ENCODE measurements at regions not wholly inside any gene's neighbourhood (a gene's known extent, or its start where the extent isn't known, plus 50 kb on each side); places are given as distances from the start of the nearest gene placed in this dataset.

GRCh38 chr5:77861576-77861975 is 85.4 kb upstream of the TBCA start:
- dilution Hi-C loops (cut with HindIII; ENCODE audit: low sequenced_read_pairs, unreplicated experiment) (no loop called here), intact Hi-C loops (cut with micrococcal nuclease) (loop anchor here (10.0 kb wide), 1 partner anchor 403 kb away; no protein-coding TSS in a partner anchor), in situ Hi-C loops (cut with MboI; ENCODE audit: low sequenced_read_pairs) (loop anchor here (10.0 kb wide), 1 partner anchor 413 kb away; no protein-coding TSS in a partner anchor)
- H3K4ac ChIP-seq (ENCODE audit: low read depth, low read length), result no peak overlapping the region
- no peak overlapping the region for H3K4me2 ChIP-seq (ENCODE audit: low read depth, low read length)
- H2BK20ac ChIP-seq (ENCODE audit: low read depth, low read length), result no peak overlapping the region
- no peak overlapping the region for H3K4me3 ChIP-seq (ENCODE audit: insufficient read depth, low read depth, low read length)
- no peak overlapping the region for H4K91ac ChIP-seq (ENCODE audit: insufficient read depth, low read depth, low read length)
- no peaks in the 10 kb centered on the region for H3K9me1 ChIP-seq (ENCODE audit: insufficient read depth, low read length)
- H3K27ac ChIP-seq (ENCODE audit: insufficient read depth, low read length), result no peak overlapping the region
- no peak overlapping the region for H3K9ac ChIP-seq (ENCODE audit: low read depth, low read length)
- no peak overlapping the region for H3K18ac ChIP-seq (ENCODE audit: low read depth, low read length)
- H3K79me1 ChIP-seq (ENCODE audit: low read depth in 1 of 2, low read length in 2 of 2), result no peaks in the 10 kb centered on the region
- H3K23ac ChIP-seq (ENCODE audit: low read depth, low read length), result no peak overlapping the region
- TF ChIP-seq USF2 (IDR thresholded peaks at IDR 0.05; ENCODE audit: low read depth, low read length), result no peak
- no peak for TF ChIP-seq CHD1 (IDR thresholded peaks at IDR 0.05; ENCODE audit: low read depth, low read length)
- TF ChIP-seq SMC3 (IDR thresholded peaks at IDR 0.05; ENCODE audit: low read depth, low read length), result no peak
- TF ChIP-seq MXI1 (IDR thresholded peaks at IDR 0.05; ENCODE audit: borderline replicate concordance, low read depth, low read length), result no peak
- TF ChIP-seq MAZ (IDR thresholded peaks at IDR 0.05; ENCODE audit: borderline replicate concordance, low read depth, low read length), result no peak
- no peak for TF ChIP-seq NFE2L2 (IDR thresholded peaks at IDR 0.05; ENCODE audit: low read depth, low read length)
- TF ChIP-seq CTCF (conservative IDR thresholded peaks at IDR 0.05; ENCODE audit: low read depth, low read length), result no peak
- TF ChIP-seq POLR2A (IDR thresholded peaks at IDR 0.05; ENCODE audit: low read depth, low read length), result no peak
- no peak for TF ChIP-seq RFX5 (IDR thresholded peaks at IDR 0.05; ENCODE audit: low read depth, low read length)
- no peak for TF ChIP-seq MAFK (IDR thresholded peaks at IDR 0.05; ENCODE audit: low read depth, low read length)
- TF ChIP-seq CEBPB (IDR thresholded peaks at IDR 0.05; ENCODE audit: low read depth, low read length), result no peak
- no peak for TF ChIP-seq RAD21 (IDR thresholded peaks at IDR 0.05; ENCODE audit: low read length)
- no peak for TF ChIP-seq FOS (IDR thresholded peaks at IDR 0.05; ENCODE audit: low read depth, low read length)
- TF ChIP-seq, protein P1, sequence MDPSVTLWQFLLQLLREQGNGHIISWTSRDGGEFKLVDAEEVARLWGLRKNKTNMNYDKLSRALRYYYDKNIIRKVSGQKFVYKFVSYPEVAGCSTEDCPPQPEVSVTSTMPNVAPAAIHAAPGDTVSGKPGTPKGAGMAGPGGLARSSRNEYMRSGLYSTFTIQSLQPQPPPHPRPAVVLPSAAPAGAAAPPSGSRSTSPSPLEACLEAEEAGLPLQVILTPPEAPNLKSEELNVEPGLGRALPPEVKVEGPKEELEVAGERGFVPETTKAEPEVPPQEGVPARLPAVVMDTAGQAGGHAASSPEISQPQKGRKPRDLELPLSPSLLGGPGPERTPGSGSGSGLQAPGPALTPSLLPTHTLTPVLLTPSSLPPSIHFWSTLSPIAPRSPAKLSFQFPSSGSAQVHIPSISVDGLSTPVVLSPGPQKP (IDR thresholded peaks at IDR 0.05; ENCODE audit: borderline replicate concordance, low read depth, low read length), result no peak
- TF ChIP-seq RCOR1 (IDR thresholded peaks at IDR 0.05; ENCODE audit: insufficient replicate concordance, low read length), result no peak
- no peak for TF ChIP-seq BHLHE40 (IDR thresholded peaks at IDR 0.05; ENCODE audit: low read depth, low read length)
- H2AFZ ChIP-seq (replicated peaks; ENCODE audit: low read length, poor library complexity), result no peak overlapping the region
- H4K20me1 ChIP-seq (ENCODE audit: insufficient read depth, low read length), result no peaks in the 10 kb centered on the region
- no peaks in the 10 kb centered on the region for H3K36me3 ChIP-seq (ENCODE audit: control insufficient read depth, insufficient read depth, low read length)
- H4K5ac ChIP-seq (ENCODE audit: low read depth, low read length), result no peak overlapping the region
- WGBS, 2 experiments (ENCODE audit: extremely low coverage in 2 of 2, insufficient read length in 1 of 2), result 80% methylated on average over 1 of the region's 1 CpG; no CpG with 5 or more reads in 1 of the 2 experiments
- H3K56ac ChIP-seq (ENCODE audit: extremely low read depth, insufficient read depth, low read length), result no peak overlapping the region
- no peak for ATAC-seq (ENCODE audit: low read depth)
- ChIA-PET POLR2A (ENCODE audit: unreplicated experiment) (no interaction called here), CTCF (interaction anchor here (0.6 kb wide), 1 partner anchor 1342 kb away, joined by 3 read pairs; no protein-coding TSS in a partner anchor)
- no peaks in the 10 kb centered on the region for H3K4me1 ChIP-seq (ENCODE audit: control insufficient read depth, insufficient read depth, low read length)
- H3K27me3 ChIP-seq (ENCODE audit: control insufficient read depth, insufficient read depth, low read length), result peaks cover 22% of the 10 kb centered on the region
- no peak overlapping the region for H2AK9ac ChIP-seq (replicated peaks; ENCODE audit: low read depth, low read length, poor library complexity)
- H3K14ac ChIP-seq (replicated peaks; ENCODE audit: low read depth, low read length), result no peak overlapping the region
- H2BK5ac ChIP-seq (ENCODE audit: low read depth, low read length, poor library complexity, severe bottlenecking), result no peak overlapping the region
- H4K8ac ChIP-seq (ENCODE audit: low read depth in 2 of 2, low read length in 2 of 2), result no peak overlapping the region
- H2AK5ac ChIP-seq (ENCODE audit: low read depth, low read length), result no peak overlapping the region
- no peak overlapping the region for H2BK15ac ChIP-seq (ENCODE audit: low read depth, low read length)
- no peak for DNase-seq
- no peaks in the 10 kb centered on the region for H3K9me3 ChIP-seq (ENCODE audit: control insufficient read depth, insufficient read depth, low read length)
- H2BK120ac ChIP-seq (ENCODE audit: low read depth, low read length), result no peak overlapping the region
- no TSS peak for BruUV-seq (replicated peaks)

Data from IMR-90 (cell line).